ENCODE measurements at regions not wholly inside any gene's neighbourhood (a gene's known extent, or its start where the extent isn't known, plus 50 kb on each side); places are given as distances from the start of the nearest gene placed in this dataset.

- TF ChIP-seq RBM39 (IDR thresholded peaks at IDR 0.05; ENCODE audit: low read depth, low read length, poor library complexity, severe bottlenecking) = no peak
Measured at GRCh38 chr5:166602271-166602670, 1689.2 kb upstream of the WWC1 start (continued).

GRCh38 chr5:166617507-166617906, 1673.9 kb upstream of the WWC1 start:
- no peaks in the 10 kb centered on the region for H4K20me1 ChIP-seq (ENCODE audit: insufficient read depth, low read length)
- POLR2A ChIA-PET = no interaction called here
- DNase-seq (ENCODE audit: low spot score) (no peak), ATAC-seq (no peak), FAIRE-seq (no peak)
- H3K9ac ChIP-seq (ENCODE audit: insufficient read depth, low read depth, low read length) = no peak overlapping the region
- intact Hi-C loops (cut with micrococcal nuclease; ENCODE audit: unreplicated experiment) = no loop called here
- peaks cover 99% of the 10 kb centered on the region for H3K9me3 ChIP-seq (ENCODE audit: low read length)
- H3K27ac ChIP-seq (ENCODE audit: extremely low read length, insufficient read depth, low read length) = no peak overlapping the region
- no peaks in the 10 kb centered on the region for H3K4me1 ChIP-seq (ENCODE audit: insufficient read depth, low read length)
- WGBS (ENCODE audit: low lambda C conversion rate) = under 1% methylated on average over 4 of the region's 4 CpGs
- H3K4me3 ChIP-seq (replicated peaks in 1 of 3; ENCODE audit: insufficient read depth in 1 of 3, low read depth in 2 of 3, low read length in 3 of 3) = no peak overlapping the region
- H3K27me3 ChIP-seq (ENCODE audit: control insufficient read depth in 1 of 2, insufficient read depth in 2 of 2, low read length in 2 of 2) = no peaks in the 10 kb centered on the region
- TF ChIP-seq ZSCAN22 (CRISPR knock-in tag; IDR thresholded peaks at IDR 0.05) (no peak), ATF7 (IDR thresholded peaks at IDR 0.05) (peak; percentile 94), ATF7 (CRISPR knock-in tag; IDR thresholded peaks at IDR 0.05) (no peak), TEAD2 (CRISPR knock-in tag; IDR thresholded peaks at IDR 0.05) (no peak)
- in situ Hi-C loops (cut with HindIII; ENCODE audit: extremely low pct_ligation_motif_present, low pct_unique_long_range_greater_than_20kb) = no loop called here
- H3K79me2 ChIP-seq (ENCODE audit: insufficient read depth, low read length) = no peaks in the 10 kb centered on the region
- BruUV-seq (replicated peaks) = no TSS peak
- CTCF ChIA-PET (ENCODE audit: low intra/inter-chr PET ratio, low total read pairs) = no interaction called here
- no peak overlapping the region for H2AFZ ChIP-seq (ENCODE audit: low read length)
- H3K4me2 ChIP-seq (ENCODE audit: low read depth, low read length) = no peak overlapping the region
- H3K36me3 ChIP-seq (replicated peaks in 1 of 2; ENCODE audit: control insufficient read depth in 1 of 2, insufficient read depth in 2 of 2, low read length in 2 of 2) = no peaks in the 10 kb centered on the region

- no peak for DNase-seq (ENCODE audit: low spot score)
- Histone ChIP-seq H3K79me2 (ENCODE audit: insufficient read depth, low read length) (no peaks in the 10 kb centered on the region), H3K9ac (ENCODE audit: insufficient read depth, low read depth, low read length) (no peak overlapping the region), H3K4me3 (replicated peaks in 1 of 3; ENCODE audit: insufficient read depth in 1 of 3, low read depth in 2 of 3, low read length in 3 of 3) (no peak overlapping the region), H3K27me3 (ENCODE audit: control insufficient read depth in 1 of 2, insufficient read depth in 2 of 2, low read length in 2 of 2) (no peaks in the 10 kb centered on the region), H3K27ac (ENCODE audit: extremely low read length, insufficient read depth, low read length) (no peak overlapping the region), H2AFZ (ENCODE audit: low read length) (no peak overlapping the region), H3K9me3 (ENCODE audit: low read length) (peaks cover 99% of the 10 kb centered on the region), H3K36me3 (replicated peaks in 1 of 2; ENCODE audit: control insufficient read depth in 1 of 2, insufficient read depth in 2 of 2, low read length in 2 of 2) (no peaks in the 10 kb centered on the region), H4K20me1 (ENCODE audit: insufficient read depth, low read length) (no peaks in the 10 kb centered on the region), H3K4me1 (ENCODE audit: insufficient read depth, low read length) (no peaks in the 10 kb centered on the region), H3K4me2 (ENCODE audit: low read depth, low read length) (no peak overlapping the region)
- ChIA-PET POLR2A (no interaction called here), CTCF (ENCODE audit: low intra/inter-chr PET ratio, low total read pairs) (no interaction called here)
- no peak for ATAC-seq
- 33% methylated on average over 5 of the region's 5 CpGs for WGBS (ENCODE audit: low lambda C conversion rate)
- BruUV-seq (replicated peaks) = no TSS peak
- in situ Hi-C loops (cut with HindIII; ENCODE audit: extremely low pct_ligation_motif_present, low pct_unique_long_range_greater_than_20kb) = no loop called here
- intact Hi-C loops (cut with micrococcal nuclease; ENCODE audit: unreplicated experiment) = no loop called here
- no peak for FAIRE-seq
- TF ChIP-seq DMTF1 (CRISPR knock-in tag; IDR thresholded peaks at IDR 0.05) = no peak
- no peak for TF ChIP-seq DPF2 (CRISPR knock-in tag; IDR thresholded peaks at IDR 0.05; ENCODE audit: borderline replicate concordance, low read depth)
- TF ChIP-seq ZFP41 (CRISPR knock-in tag; IDR thresholded peaks at IDR 0.05; ENCODE audit: borderline replicate concordance) = no peak
- TF ChIP-seq FOXM1 (CRISPR knock-in tag; IDR thresholded peaks at IDR 0.05) = no peak
- TF ChIP-seq ZNF577 (CRISPR knock-in tag; IDR thresholded peaks at IDR 0.05; ENCODE audit: borderline replicate concordance, low read depth) = no peak
- TF ChIP-seq THAP11 (CRISPR knock-in tag; IDR thresholded peaks at IDR 0.05) = no peak
- no peak for TF ChIP-seq IRX3 (CRISPR knock-in tag; IDR thresholded peaks at IDR 0.05; ENCODE audit: borderline replicate concordance, low read depth)
- no peak for TF ChIP-seq ISL2 (CRISPR knock-in tag; IDR thresholded peaks at IDR 0.05)
- TF ChIP-seq AGO1 (IDR thresholded peaks at IDR 0.05; ENCODE audit: low read depth, low read length, poor library complexity, severe bottlenecking) = no peak
- no peak for TF ChIP-seq RBM39 (IDR thresholded peaks at IDR 0.05; ENCODE audit: low read depth, low read length, poor library complexity, severe bottlenecking)
- no peak for TF ChIP-seq NR1H2 (CRISPR knock-in tag; IDR thresholded peaks at IDR 0.05; ENCODE audit: borderline replicate concordance, low read depth)
- no peak for TF ChIP-seq MTF1 (CRISPR knock-in tag; IDR thresholded peaks at IDR 0.05)
- no peak for TF ChIP-seq MAFG (CRISPR knock-in tag; IDR thresholded peaks at IDR 0.05)
Measured at GRCh38 chr5:166618526-166618925, 1672.9 kb upstream of the WWC1 start.
